ENCODE measurements at regions not wholly inside any gene's neighbourhood (a gene's known extent, or its start where the extent isn't known, plus 50 kb on each side); places are given as distances from the start of the nearest gene placed in this dataset.
A peak's percentile ranks its signal among the peaks of the same experiment; 100 is the strongest.

- no peak overlapping the region for H3K27ac ChIP-seq
- DNase-seq, result no peak
Measured at GRCh38 chr17:13359774-13360173, 242.0 kb downstream of the HS3ST3A1 start.

GRCh38 chr17:13355054-13355453 lies 246.7 kb downstream of the HS3ST3A1 start:
- no peaks in the 10 kb centered on the region for H3K27me3 ChIP-seq
- H3K9me3 ChIP-seq (replicated peaks), result no peaks in the 10 kb centered on the region
- no peak overlapping the region for H3K4me3 ChIP-seq
- H3K27ac ChIP-seq, result no peak overlapping the region
- H3K36me3 ChIP-seq, result no peaks in the 10 kb centered on the region
- no peaks in the 10 kb centered on the region for H3K4me1 ChIP-seq
- peak in 1 of 2 experiments; percentile 35 for DNase-seq

More at GRCh38 chr17:13359774-13360173, 242.0 kb downstream of the HS3ST3A1 start:
- Histone ChIP-seq H3K4me1 (peaks cover 5% of the 10 kb centered on the region; the same call in 1 of the 2 replicates), H3K27me3 (no peaks in the 10 kb centered on the region), H3K4me3 (no peak overlapping the region), H3K9me3 (replicated peaks) (no peaks in the 10 kb centered on the region), H3K36me3 (no peaks in the 10 kb centered on the region)

GRCh38 chr17:13353590-13353989 lies 248.1 kb downstream of the HS3ST3A1 start:
- H3K27me3 ChIP-seq, result no peaks in the 10 kb centered on the region
- no peaks in the 10 kb centered on the region for H3K36me3 ChIP-seq
- DNase-seq, result no peak
- no peaks in the 10 kb centered on the region for H3K9me3 ChIP-seq (replicated peaks)
- H3K4me1 ChIP-seq, result no peaks in the 10 kb centered on the region
- no peak overlapping the region for H3K27ac ChIP-seq
- H3K4me3 ChIP-seq, result no peak overlapping the region

- Histone ChIP-seq H3K4me1 (no peaks in the 10 kb centered on the region), H3K27ac (no peak overlapping the region), H3K36me3 (no peaks in the 10 kb centered on the region), H3K27me3 (no peaks in the 10 kb centered on the region), H3K4me3 (no peak overlapping the region), H3K9me3 (replicated peaks) (no peaks in the 10 kb centered on the region)
- DNase-seq, result no peak
Measured at GRCh38 chr17:13352747-13353415, 248.8 kb downstream of the HS3ST3A1 start.

GRCh38 chr17:13351046-13351445 lies 250.7 kb downstream of the HS3ST3A1 start:
- H3K27ac ChIP-seq, result no peak overlapping the region
- no peak for DNase-seq
- H3K36me3 ChIP-seq, result no peaks in the 10 kb centered on the region
- H3K27me3 ChIP-seq, result no peaks in the 10 kb centered on the region
- no peak overlapping the region for H3K4me3 ChIP-seq
- H3K9me3 ChIP-seq (replicated peaks), result peaks cover 4% of the 10 kb centered on the region; the same call in 1 of the 2 replicates
- H3K4me1 ChIP-seq, result no peaks in the 10 kb centered on the region; the same call in 1 of the 2 replicates

GRCh38 chr17:13350466-13350865 lies 251.3 kb downstream of the HS3ST3A1 start:
- DNase-seq, result no peak
- Histone ChIP-seq H3K4me3 (no peak overlapping the region), H3K4me1 (no peaks in the 10 kb centered on the region; the same call in 1 of the 2 replicates), H3K36me3 (no peaks in the 10 kb centered on the region), H3K27ac (no peak overlapping the region), H3K9me3 (replicated peaks) (peaks cover 4% of the 10 kb centered on the region; the same call in 1 of the 2 replicates), H3K27me3 (no peaks in the 10 kb centered on the region)

GRCh38 chr17:13346996-13347762 lies 254.6 kb downstream of the HS3ST3A1 start:
- Histone ChIP-seq H3K36me3 (no peaks in the 10 kb centered on the region), H3K9me3 (replicated peaks) (peaks cover 4% of the 10 kb centered on the region; the same call in 1 of the 2 replicates), H3K4me1 (no peaks in the 10 kb centered on the region; the same call in 1 of the 2 replicates), H3K27ac (peak overlapping the region; percentile 51), H3K27me3 (no peaks in the 10 kb centered on the region), H3K4me3 (no peak overlapping the region)
- DNase-seq, result peak; percentile 54

GRCh38 chr17:13346592-13346991 lies 255.1 kb downstream of the HS3ST3A1 start:
- Histone ChIP-seq H3K4me1 (no peaks in the 10 kb centered on the region; the same call in 1 of the 2 replicates), H3K27me3 (no peaks in the 10 kb centered on the region), H3K36me3 (no peaks in the 10 kb centered on the region), H3K27ac (peak overlapping the region; percentile 51), H3K9me3 (replicated peaks) (peaks cover 4% of the 10 kb centered on the region; the same call in 1 of the 2 replicates), H3K4me3 (no peak overlapping the region)
- no peak for DNase-seq

- H3K4me3 ChIP-seq, result no peak overlapping the region
- no peak overlapping the region for H3K27ac ChIP-seq
- peaks cover 4% of the 10 kb centered on the region; the same call in 1 of the 2 replicates for H3K9me3 ChIP-seq (replicated peaks)
- no peaks in the 10 kb centered on the region for H3K36me3 ChIP-seq
- H3K27me3 ChIP-seq, result no peaks in the 10 kb centered on the region
- no peaks in the 10 kb centered on the region; the same call in 1 of the 2 replicates for H3K4me1 ChIP-seq
- no peak for DNase-seq
Measured at GRCh38 chr17:13346081-13346533, 255.6 kb downstream of the HS3ST3A1 start.

GRCh38 chr17:13338421-13338820 lies 263.3 kb downstream of the HS3ST3A1 start:
- DNase-seq, result no peak
- no peaks in the 10 kb centered on the region for H3K9me3 ChIP-seq (replicated peaks)
- H3K4me3 ChIP-seq, result peak overlapping the region; percentile 53
- no peaks in the 10 kb centered on the region for H3K36me3 ChIP-seq
- H3K27ac ChIP-seq, result no peak overlapping the region
- peaks cover 10% of the 10 kb centered on the region; the same call in 1 of the 2 replicates for H3K4me1 ChIP-seq
- no peaks in the 10 kb centered on the region for H3K27me3 ChIP-seq

- peak; percentile 76 to 94 for DNase-seq
- H3K27me3 ChIP-seq, result no peaks in the 10 kb centered on the region
- H3K9me3 ChIP-seq (replicated peaks), result no peaks in the 10 kb centered on the region
- H3K4me3 ChIP-seq, result peak overlapping the region; percentile 53
- peaks cover 10% of the 10 kb centered on the region; the same call in 1 of the 2 replicates for H3K4me1 ChIP-seq
- peak overlapping the region; percentile 4; the same call in 1 of the 2 replicates for H3K27ac ChIP-seq
- no peaks in the 10 kb centered on the region for H3K36me3 ChIP-seq
Measured at GRCh38 chr17:13337864-13338371, 263.8 kb downstream of the HS3ST3A1 start.

GRCh38 chr17:13337151-13337550 lies 264.6 kb downstream of the HS3ST3A1 start:
- peak overlapping the region; percentile 53; the same call in 1 of the 2 replicates for H3K4me3 ChIP-seq
- no peaks in the 10 kb centered on the region for H3K36me3 ChIP-seq
- peaks cover 3% of the 10 kb centered on the region; the same call in 1 of the 2 replicates for H3K9me3 ChIP-seq (replicated peaks)
- H3K4me1 ChIP-seq, result peaks cover 10% of the 10 kb centered on the region; the same call in 1 of the 2 replicates
- DNase-seq, result no peak
- no peaks in the 10 kb centered on the region for H3K27me3 ChIP-seq
- H3K27ac ChIP-seq, result peak overlapping the region; percentile 4; the same call in 1 of the 2 replicates

GRCh38 chr17:13334374-13334773 lies 267.4 kb downstream of the HS3ST3A1 start:
- no peak for DNase-seq
- no peak overlapping the region for H3K4me3 ChIP-seq
- H3K36me3 ChIP-seq, result no peaks in the 10 kb centered on the region
- H3K4me1 ChIP-seq, result peaks cover 10% of the 10 kb centered on the region; the same call in 1 of the 2 replicates
- H3K27ac ChIP-seq, result no peak overlapping the region
- peaks cover 4% of the 10 kb centered on the region; the same call in 1 of the 2 replicates for H3K9me3 ChIP-seq (replicated peaks)
- no peaks in the 10 kb centered on the region for H3K27me3 ChIP-seq

GRCh38 chr17:13333661-13334060 lies 268.1 kb downstream of the HS3ST3A1 start:
- H3K4me1 ChIP-seq, result peaks cover 10% of the 10 kb centered on the region; the same call in 1 of the 2 replicates
- no peak for DNase-seq
- no peaks in the 10 kb centered on the region for H3K27me3 ChIP-seq
- peaks cover 4% of the 10 kb centered on the region; the same call in 1 of the 2 replicates for H3K9me3 ChIP-seq (replicated peaks)
- H3K27ac ChIP-seq, result no peak overlapping the region
- H3K36me3 ChIP-seq, result no peaks in the 10 kb centered on the region
- H3K4me3 ChIP-seq, result no peak overlapping the region
